DMS153 treated with DMSO at 0.1 percent for 48 hours (cell line): ENCODE measurements at regions not wholly inside any gene's neighbourhood (a gene's known extent, or its start where the extent isn't known, plus 50 kb on each side); places are given as distances from the start of the nearest gene placed in this dataset.

ENCODE experiments used
- DNase-seq: peaks from one replicate; lab custom pipeline; 2025; ENCODE audit not compliant: unreplicated experiment; lab: John Stamatoyannopoulos, UW

GRCh38 chr9:126088336-126088735 lies 238.3 kb upstream of the MVB12B start:
- DNase-seq: no peak

GRCh38 chr9:126089789-126090188 lies 236.8 kb upstream of the MVB12B start:
- DNase-seq: no peak

GRCh38 chr9:126093771-126094170 lies 232.9 kb upstream of the MVB12B start:
- DNase-seq: no peak

GRCh38 chr9:126095546-126096190 lies 231.0 kb upstream of the MVB12B start:
- no peak for DNase-seq

- no peak for DNase-seq
These were observed 230.3 kb upstream of the MVB12B start for GRCh38 chr9:126096340-126096739.

- DNase-seq: no peak
These were observed 228.9 kb upstream of the MVB12B start for GRCh38 chr9:126097679-126098078.

- DNase-seq: no peak
These were observed 220.2 kb upstream of the MVB12B start for GRCh38 chr9:126106404-126106803.

- DNase-seq: no peak
These were observed 218.9 kb upstream of the MVB12B start for GRCh38 chr9:126107693-126108092.

GRCh38 chr9:126108240-126108639 lies 218.4 kb upstream of the MVB12B start:
- DNase-seq: no peak

GRCh38 chr9:126109575-126109974 lies 217.1 kb upstream of the MVB12B start:
- DNase-seq: no peak

GRCh38 chr9:126111556-126111955 lies 215.1 kb upstream of the MVB12B start:
- no peak for DNase-seq

GRCh38 chr9:126112135-126112720 lies 214.4 kb upstream of the MVB12B start:
- no peak for DNase-seq

GRCh38 chr9:126113176-126113575 lies 213.5 kb upstream of the MVB12B start:
- no peak for DNase-seq

- DNase-seq: no peak
These were observed 212.7 kb upstream of the MVB12B start for GRCh38 chr9:126113756-126114408.

GRCh38 chr9:126114409-126114760 lies 212.2 kb upstream of the MVB12B start:
- no peak for DNase-seq

GRCh38 chr9:126114850-126115460 lies 211.7 kb upstream of the MVB12B start:
- DNase-seq: no peak

GRCh38 chr9:126116351-126117157 lies 210.1 kb upstream of the MVB12B start:
- DNase-seq: no peak

GRCh38 chr9:126117158-126117425 lies 209.5 kb upstream of the MVB12B start:
- DNase-seq: no peak

- DNase-seq: no peak
These were observed 209.0 kb upstream of the MVB12B start for GRCh38 chr9:126117631-126118030.

GRCh38 chr9:126119731-126120130 lies 206.9 kb upstream of the MVB12B start:
- no peak for DNase-seq

GRCh38 chr9:126122901-126123616 lies 203.6 kb upstream of the MVB12B start:
- DNase-seq: no peak
